PFSK-1 (cell line): ENCODE measurements at regions not wholly inside any gene's neighbourhood (a gene's known extent, or its start where the extent isn't known, plus 50 kb on each side); places are given as distances from the start of the nearest gene placed in this dataset.

Experiments used
- FOXP2 ChIP-seq: optimal IDR thresholded peaks from 2 replicates; pipeline ENCODE3; 2011; ENCODE audit warnings: borderline replicate concordance, control low read depth, inconsistent platforms; ENCODE audit not compliant: insufficient read depth; ENCODE audit errors: extremely low read length, extremely low read depth
- POLR2AphosphoS5 ChIP-seq: IDR thresholded peaks from 2 replicates; pipeline ENCODE4 v1.6.1; 2012; ENCODE audit warnings: low read depth, mild to moderate bottlenecking, control low read depth, low read length, moderate library complexity
- REST ChIP-seq, 2 experiments: IDR thresholded peaks; 2 replicates each; pipeline versions ENCODE4 v1.6.1 to v1.8.0; 2011 to 2012; ENCODE audit warnings: low read depth in 2 of 2, low read length in 2 of 2, control low read depth in 1 of 2, inconsistent platforms in 1 of 2, mild to moderate bottlenecking in 1 of 2, moderate library complexity in 1 of 2; ENCODE audit not compliant: insufficient read depth in 1 of 2
- SIN3A ChIP-seq: IDR thresholded peaks from 2 replicates; pipeline ENCODE4 v1.6.1; 2012; ENCODE audit warnings: mild to moderate bottlenecking, low read length, moderate library complexity, borderline replicate concordance; ENCODE audit not compliant: insufficient read depth
- TAF1 ChIP-seq: IDR thresholded peaks from 2 replicates; pipeline ENCODE4 v1.6.1; 2012; ENCODE audit warnings: low read length, control low read depth, borderline replicate concordance; ENCODE audit not compliant: insufficient read depth

DNA sequence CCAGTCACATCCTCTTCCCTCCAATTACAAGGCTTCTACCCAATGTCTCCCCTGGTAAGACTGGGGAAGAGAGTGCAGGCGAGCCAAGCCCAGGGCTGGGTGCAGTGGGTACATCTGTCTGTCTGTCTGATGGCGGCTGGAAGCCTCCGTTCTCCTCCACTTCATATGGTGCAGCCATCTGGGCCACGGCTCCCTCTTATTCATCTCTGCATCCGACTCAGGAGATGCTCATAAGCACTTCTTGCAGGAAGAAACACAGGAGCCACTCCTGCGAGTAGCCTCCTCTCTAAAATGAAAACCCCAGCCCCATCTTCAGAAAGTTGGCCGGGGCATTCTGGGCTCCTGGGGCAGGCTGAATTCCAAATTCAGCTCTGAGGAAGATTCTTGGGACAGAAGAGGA lies 67.5 kb upstream of the SLC6A6 start:
- TF ChIP-seq TAF1 = no peak
- TF ChIP-seq POLR2AphosphoS5 = no peak
- no peak for TF ChIP-seq FOXP2
- TF ChIP-seq REST (IDR thresholded peaks at IDR 0.05; ENCODE audit: insufficient read depth in 1 of 2, low read depth in 2 of 2, low read length in 2 of 2) = no peak
- TF ChIP-seq SIN3A = no peak

- TF ChIP-seq FOXP2 (no peak), POLR2AphosphoS5 (no peak), TAF1 (no peak), SIN3A (no peak), REST (IDR thresholded peaks at IDR 0.05; ENCODE audit: insufficient read depth in 1 of 2, low read depth in 2 of 2, low read length in 2 of 2) (no peak)
Observed at GRCh38 chr3:14335774-14336748, 66.3 kb upstream of the SLC6A6 start.

- TF ChIP-seq TAF1 (no peak), SIN3A (no peak), POLR2AphosphoS5 (no peak), FOXP2 (no peak), REST (IDR thresholded peaks at IDR 0.05; ENCODE audit: insufficient read depth in 1 of 2, low read depth in 2 of 2, low read length in 2 of 2) (no peak)
Observed at GRCh38 chr3:14336749-14337598, 65.4 kb upstream of the SLC6A6 start.

DNA sequence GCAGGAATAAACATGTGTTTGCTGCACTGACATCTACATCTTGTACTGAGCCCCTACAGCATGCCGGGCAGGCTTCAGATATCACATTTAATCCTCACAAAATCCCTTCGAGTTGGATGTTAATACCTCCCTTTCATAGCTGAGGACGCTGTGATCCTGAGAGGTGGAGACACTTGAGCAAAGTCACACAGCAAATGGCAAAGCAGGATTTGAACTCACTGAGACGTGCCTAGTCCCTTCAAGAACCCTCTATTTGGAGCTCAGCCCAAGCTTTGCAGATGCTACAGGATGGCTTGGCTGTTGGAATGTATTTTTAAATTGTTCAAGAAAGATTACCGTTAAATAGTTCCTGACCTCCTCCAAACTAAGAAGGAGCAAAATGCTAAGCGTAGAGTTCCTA lies 64.6 kb upstream of the SLC6A6 start:
- TF ChIP-seq TAF1 (no peak), POLR2AphosphoS5 (no peak), SIN3A (no peak), REST (IDR thresholded peaks at IDR 0.05; ENCODE audit: insufficient read depth in 1 of 2, low read depth in 2 of 2, low read length in 2 of 2) (no peak), FOXP2 (no peak)
